ENCODE measurements at regions not wholly inside any gene's neighbourhood (a gene's known extent, or its start where the extent isn't known, plus 50 kb on each side); places are given as distances from the start of the nearest gene placed in this dataset.

GRCh38 chr1:48062353-48062752 lies 65.2 kb upstream of the TRABD2B start:
- Histone ChIP-seq H3K27me3 (ENCODE audit: control insufficient read depth, extremely low read depth, insufficient read depth, low read length) (no peaks in the 10 kb centered on the region), H3K79me2 (ENCODE audit: control insufficient read depth, insufficient read depth, low read length) (no peaks in the 10 kb centered on the region), H3K9ac (ENCODE audit: control insufficient read depth, extremely low read depth, insufficient read depth, low read length) (no peak overlapping the region), H3K4me1 (ENCODE audit: control insufficient read depth, extremely low read depth, insufficient read depth, low read length) (no peaks in the 10 kb centered on the region), H2AFZ (ENCODE audit: control insufficient read depth, low read length) (no peak overlapping the region), H4K20me1 (ENCODE audit: control insufficient read depth, extremely low read depth, insufficient read depth, low read length) (no peaks in the 10 kb centered on the region), H3K4me2 (ENCODE audit: control insufficient read depth, extremely low read depth, insufficient read depth, low read depth, low read length) (no peak overlapping the region), H3K9me1 (ENCODE audit: control insufficient read depth, extremely low read depth, insufficient read depth, low read length) (no peaks in the 10 kb centered on the region), H3K27ac (ENCODE audit: control insufficient read depth, insufficient read depth, low read length) (no peak overlapping the region), H3K36me3 (ENCODE audit: control insufficient read depth in 2 of 2, extremely low read depth in 1 of 2, insufficient read depth in 2 of 2, low read length in 2 of 2) (no peaks in the 10 kb centered on the region), H3K4me3 (ENCODE audit: control insufficient read depth in 2 of 3, extremely low read depth in 1 of 3, insufficient read depth in 2 of 3, low read depth in 1 of 3, low read length in 3 of 3) (no peak overlapping the region), H3K9me3 (ENCODE audit: control insufficient read depth, low read depth, low read length) (no peaks in the 10 kb centered on the region)
- TF ChIP-seq CTCF (optimal IDR thresholded peaks at IDR 0.05 in 1 of 3, IDR thresholded peaks at IDR 0.05 in 1 of 3, conservative IDR thresholded peaks at IDR 0.05 in 1 of 3; ENCODE audit: extremely low read depth in 1 of 3, insufficient read depth in 2 of 3, low read length in 3 of 3) (no peak), EZH2 (IDR thresholded peaks at IDR 0.05; ENCODE audit: low read length) (no peak)
- FAIRE-seq = no peak
- DNase-seq (ENCODE audit: low read depth, low spot score) = no peak
- dilution Hi-C loops (cut with MboI; ENCODE audit: extremely low pct_ligation_motif_present, low sequenced_read_pairs) = loop anchor here (10.0 kb wide), 1 partner anchor 68 kb away; the partner anchor contains the start of gene TRABD2B

GRCh38 chr1:48061162-48062136 lies 64.3 kb upstream of the TRABD2B start:
- dilution Hi-C loops (cut with MboI; ENCODE audit: extremely low pct_ligation_motif_present, low sequenced_read_pairs) = loop anchor here (10.0 kb wide), 1 partner anchor 67 kb away; the partner anchor contains the start of gene TRABD2B
- FAIRE-seq (peak; percentile 84), DNase-seq (ENCODE audit: low read depth, low spot score) (no peak)
- no peak overlapping the region for H3K4me2 ChIP-seq (ENCODE audit: control insufficient read depth, extremely low read depth, insufficient read depth, low read depth, low read length)
- no peak overlapping the region for H3K27ac ChIP-seq (ENCODE audit: control insufficient read depth, insufficient read depth, low read length)
- H3K27me3 ChIP-seq (ENCODE audit: control insufficient read depth, extremely low read depth, insufficient read depth, low read length) = no peaks in the 10 kb centered on the region
- H3K9me1 ChIP-seq (ENCODE audit: control insufficient read depth, extremely low read depth, insufficient read depth, low read length) = no peaks in the 10 kb centered on the region
- no peaks in the 10 kb centered on the region for H3K9me3 ChIP-seq (ENCODE audit: control insufficient read depth, low read depth, low read length)
- no peak overlapping the region for H2AFZ ChIP-seq (ENCODE audit: control insufficient read depth, low read length)
- no peak overlapping the region for H3K9ac ChIP-seq (ENCODE audit: control insufficient read depth, extremely low read depth, insufficient read depth, low read length)
- H4K20me1 ChIP-seq (ENCODE audit: control insufficient read depth, extremely low read depth, insufficient read depth, low read length) = no peaks in the 10 kb centered on the region
- no peaks in the 10 kb centered on the region for H3K36me3 ChIP-seq (ENCODE audit: control insufficient read depth in 2 of 2, extremely low read depth in 1 of 2, insufficient read depth in 2 of 2, low read length in 2 of 2)
- H3K79me2 ChIP-seq (ENCODE audit: control insufficient read depth, insufficient read depth, low read length) = no peaks in the 10 kb centered on the region
- no peak overlapping the region for H3K4me3 ChIP-seq (ENCODE audit: control insufficient read depth in 2 of 3, extremely low read depth in 1 of 3, insufficient read depth in 2 of 3, low read depth in 1 of 3, low read length in 3 of 3)
- TF ChIP-seq EZH2 (IDR thresholded peaks at IDR 0.05; ENCODE audit: low read length) = no peak
- peak; percentile 58 to 69 (median 66) for TF ChIP-seq CTCF (optimal IDR thresholded peaks at IDR 0.05 in 1 of 3, IDR thresholded peaks at IDR 0.05 in 1 of 3, conservative IDR thresholded peaks at IDR 0.05 in 1 of 3; ENCODE audit: extremely low read depth in 1 of 3, insufficient read depth in 2 of 3, low read length in 3 of 3)
- H3K4me1 ChIP-seq (ENCODE audit: control insufficient read depth, extremely low read depth, insufficient read depth, low read length) = no peaks in the 10 kb centered on the region
